HEK293 (cell line): ENCODE measurements at regions not wholly inside any gene's neighbourhood (a gene's known extent, or its start where the extent isn't known, plus 50 kb on each side); places are given as distances from the start of the nearest gene placed in this dataset.

Source experiments
- ZNF133 ChIP-seq: fragments of 450-650 bp; formaldehyde crosslinking; IDR thresholded peaks from 2 replicates; pipeline ENCODE4 v1.5.1; 2016; ENCODE audit warnings: missing biosample characterization, missing genetic modification characterization
- ZNF521 ChIP-seq: fragments of 450-650 bp; formaldehyde crosslinking; IDR thresholded peaks from 2 replicates; pipeline ENCODE4 v1.5.1; 2017; ENCODE audit warnings: missing biosample characterization, mild to moderate bottlenecking, missing genetic modification characterization
- ZNF660 ChIP-seq: fragments of 450-650 bp; IDR thresholded peaks from 2 replicates; pipeline ENCODE4 v1.5.1; 2018; ENCODE audit warnings: missing biosample characterization, mild to moderate bottlenecking, missing genetic modification characterization
- TF ChIP-seq, protein P1 (sequence below): fragments of 450-650 bp; formaldehyde crosslinking; IDR thresholded peaks from 2 replicates; pipeline ENCODE4 v1.5.1; 2016; ENCODE audit warnings: missing biosample characterization, missing genetic modification characterization

DNA sequence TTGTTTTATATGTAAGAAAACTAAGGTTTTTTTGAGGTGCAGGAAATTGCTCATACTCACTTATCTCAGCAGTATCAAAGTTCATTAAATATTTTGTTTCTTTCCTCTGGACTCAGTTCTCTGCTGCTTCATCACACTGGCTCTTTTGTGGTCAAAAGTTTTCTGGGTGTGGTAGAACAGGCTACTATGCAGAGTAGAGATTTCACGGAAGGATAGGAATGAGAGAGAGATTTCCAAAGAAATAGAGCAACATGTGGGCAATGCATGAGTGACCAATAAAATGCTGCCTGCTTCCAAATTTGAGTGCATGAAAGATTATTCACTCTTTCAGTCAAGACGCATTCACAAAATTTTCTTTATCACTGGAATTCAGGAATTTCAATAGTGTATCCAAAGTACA is 577.3 kb upstream of the SEMA6D start:
- TF ChIP-seq ZNF521 (tag by site-specific recombination) = no peak
- TF ChIP-seq ZNF660 (tag by site-specific recombination) = no peak
- TF ChIP-seq, protein P1, sequence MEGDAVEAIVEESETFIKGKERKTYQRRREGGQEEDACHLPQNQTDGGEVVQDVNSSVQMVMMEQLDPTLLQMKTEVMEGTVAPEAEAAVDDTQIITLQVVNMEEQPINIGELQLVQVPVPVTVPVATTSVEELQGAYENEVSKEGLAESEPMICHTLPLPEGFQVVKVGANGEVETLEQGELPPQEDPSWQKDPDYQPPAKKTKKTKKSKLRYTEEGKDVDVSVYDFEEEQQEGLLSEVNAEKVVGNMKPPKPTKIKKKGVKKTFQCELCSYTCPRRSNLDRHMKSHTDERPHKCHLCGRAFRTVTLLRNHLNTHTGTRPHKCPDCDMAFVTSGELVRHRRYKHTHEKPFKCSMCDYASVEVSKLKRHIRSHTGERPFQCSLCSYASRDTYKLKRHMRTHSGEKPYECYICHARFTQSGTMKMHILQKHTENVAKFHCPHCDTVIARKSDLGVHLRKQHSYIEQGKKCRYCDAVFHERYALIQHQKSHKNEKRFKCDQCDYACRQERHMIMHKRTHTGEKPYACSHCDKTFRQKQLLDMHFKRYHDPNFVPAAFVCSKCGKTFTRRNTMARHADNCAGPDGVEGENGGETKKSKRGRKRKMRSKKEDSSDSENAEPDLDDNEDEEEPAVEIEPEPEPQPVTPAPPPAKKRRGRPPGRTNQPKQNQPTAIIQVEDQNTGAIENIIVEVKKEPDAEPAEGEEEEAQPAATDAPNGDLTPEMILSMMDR (tag by site-specific recombination) = no peak
- no peak for TF ChIP-seq ZNF133 (tag by site-specific recombination)
